Fibroblast of villous mesenchyme (primary cell): ENCODE measurements at regions not wholly inside any gene's neighbourhood (a gene's known extent, or its start where the extent isn't known, plus 50 kb on each side); places are given as distances from the start of the nearest gene placed in this dataset.
"Not testable (repeated sequence)": the region's sequence is repeated elsewhere in the genome, so short reads cannot be mapped to it uniquely, and the experiment has no call there.

ENCODE experiments used
- DNase-seq: peaks from one replicate; pipeline ENCODE4 v3.0.0-alpha.2; 2010; ENCODE audit warnings: low read depth
- H3K4me3 ChIP-seq: 2 replicates; pipeline ENCODE4 v1.5.1; 2011; ENCODE audit warnings: low read depth, mild to moderate bottlenecking, low read length
- CTCF ChIP-seq: IDR thresholded peaks from 2 replicates; pipeline ENCODE4 v1.5.1; 2012; ENCODE audit warnings: low read depth, mild to moderate bottlenecking, low read length; ENCODE audit not compliant: insufficient read depth

- DNase-seq, result no peak
- H3K4me3 ChIP-seq, result no peak overlapping the region
- no peak for TF ChIP-seq CTCF
Observed at GRCh38 chr11:80284946-80285785, 844.3 kb upstream of the TENM4 start.

- DNase-seq, result no peak
- no peak overlapping the region for H3K4me3 ChIP-seq
- TF ChIP-seq CTCF, result no peak
Observed at GRCh38 chr11:80282643-80283042, 841.8 kb upstream of the TENM4 start.

- DNase-seq, result no peak
Observed at GRCh38 chr11:80281194-80281593, 840.4 kb upstream of the TENM4 start.

GRCh38 chr11:80280737-80281136, 839.9 kb upstream of the TENM4 start:
- TF ChIP-seq CTCF, result no peak
- H3K4me3 ChIP-seq, result no peak overlapping the region
- no peak for DNase-seq

More at GRCh38 chr11:80281194-80281593, 840.4 kb upstream of the TENM4 start:
- TF ChIP-seq CTCF, result no peak
- no peak overlapping the region for H3K4me3 ChIP-seq

- no peak overlapping the region for H3K4me3 ChIP-seq
- no peak for TF ChIP-seq CTCF
- no peak for DNase-seq
Observed at GRCh38 chr11:80261776-80262175, 820.9 kb upstream of the TENM4 start.

- not testable (repeated sequence) for DNase-seq, H3K4me3 ChIP-seq
Observed at GRCh38 chr11:80257319-80258015, 816.6 kb upstream of the TENM4 start.

- H3K4me3 ChIP-seq, result no peak overlapping the region
- no peak for TF ChIP-seq CTCF
- DNase-seq, result no peak
Observed at GRCh38 chr11:80255021-80255420, 814.2 kb upstream of the TENM4 start.
